Cerebellar nuclear complex (tissue), 1 donor: ENCODE measurements at regions not wholly inside any gene's neighbourhood (a gene's known extent, or its start where the extent isn't known, plus 50 kb on each side); places are given as distances from the start of the nearest gene placed in this dataset.
"Not testable (repeated sequence)": the region's sequence is repeated elsewhere in the genome, so short reads cannot be mapped to it uniquely, and the experiment has no call there.

Experiments used
- DNase-seq, 2 experiments: peaks; one replicate each; lab custom pipeline; 2025; lab: John Stamatoyannopoulos, UW

GRCh38 chr4:60989141-60989540 is 211.0 kb upstream of the ADGRL3 start:
- DNase-seq: no peak

GRCh38 chr4:60992037-60992436 is 208.1 kb upstream of the ADGRL3 start:
- DNase-seq: no peak

DNA sequence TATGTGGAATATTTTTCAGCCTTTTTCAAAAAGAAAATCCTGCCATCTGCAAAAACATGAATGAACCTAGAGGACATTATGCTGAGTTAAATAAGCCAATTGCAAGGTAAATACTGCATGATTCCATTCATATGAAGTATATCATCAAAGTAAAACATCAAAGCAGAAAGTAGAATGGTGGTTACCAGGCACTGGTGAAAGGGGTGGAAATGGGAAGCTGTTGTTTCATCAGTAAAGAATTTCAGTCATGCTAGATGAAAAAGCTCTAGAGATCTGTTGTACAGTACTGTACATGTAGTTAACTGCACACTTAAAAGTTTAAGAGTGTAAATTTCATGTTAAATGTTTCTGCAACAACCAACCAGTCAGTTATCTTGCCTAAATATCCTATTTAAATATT is 196.8 kb upstream of the ADGRL3 start:
- DNase-seq: no peak

DNA sequence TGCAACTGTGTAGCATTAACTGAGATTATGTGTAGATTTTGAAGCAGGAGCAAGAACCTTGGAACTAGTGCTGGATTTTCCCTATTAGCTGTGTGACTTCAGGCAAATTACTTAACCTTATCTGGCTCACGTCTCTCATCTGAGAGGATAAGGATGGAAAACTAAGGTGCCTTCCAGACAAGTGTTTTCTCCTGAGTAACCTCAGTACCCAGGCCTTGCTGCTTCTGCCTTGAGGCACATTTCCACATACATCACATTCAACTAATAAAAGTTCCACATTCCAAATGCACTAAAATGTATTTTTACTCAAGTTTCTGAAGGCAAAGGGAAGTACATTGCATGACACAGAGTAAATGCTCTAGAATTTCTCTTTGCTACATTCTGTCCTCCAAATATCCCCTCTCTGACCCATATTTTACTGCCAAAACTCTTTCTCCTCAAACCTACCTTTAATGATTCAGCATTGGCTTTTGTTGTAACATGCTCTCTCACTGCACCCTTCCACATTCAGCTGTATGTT is 195.4 kb upstream of the ADGRL3 start:
- DNase-seq: no peak

DNA sequence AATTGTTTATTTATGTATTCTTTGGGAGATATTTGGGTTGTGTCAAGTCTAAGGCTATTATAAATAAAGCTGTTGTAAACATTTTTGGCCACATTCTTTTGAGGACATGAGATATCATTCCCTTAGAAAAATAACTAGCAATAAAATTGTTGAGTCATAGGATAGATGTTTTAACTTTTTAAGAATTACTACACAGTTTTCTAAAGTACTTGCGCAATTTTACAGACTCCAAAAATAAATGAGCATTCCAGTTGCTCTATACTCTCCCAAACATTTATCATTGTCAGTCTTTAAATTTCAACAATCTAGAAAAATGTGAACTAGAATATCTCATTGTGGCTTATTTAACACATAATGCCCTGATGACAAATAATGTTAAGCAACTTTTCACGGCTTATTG is 189.1 kb upstream of the ADGRL3 start:
- DNase-seq: no peak

GRCh38 chr4:61011936-61012335 is 188.2 kb upstream of the ADGRL3 start:
- not testable (repeated sequence) for DNase-seq

DNA sequence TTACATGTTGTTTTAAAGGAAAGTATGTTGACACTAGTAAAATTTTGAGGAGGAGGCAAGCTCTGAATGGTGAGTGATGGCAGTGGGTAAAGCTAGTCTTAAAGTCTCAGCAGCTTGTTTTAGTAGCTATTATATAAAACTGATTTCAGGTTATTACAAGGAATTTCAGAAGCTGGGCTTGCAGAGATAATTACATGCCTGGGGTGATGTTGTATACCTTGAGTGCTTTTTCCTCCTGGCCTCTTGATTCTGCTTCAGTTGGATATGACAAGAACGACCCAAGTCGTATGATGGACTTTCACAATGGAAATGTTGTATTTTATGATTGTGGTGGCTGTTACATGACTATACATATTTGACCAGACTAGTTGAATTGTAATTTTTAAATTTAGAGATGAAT is 175.5 kb upstream of the ADGRL3 start:
- DNase-seq: no peak

DNA sequence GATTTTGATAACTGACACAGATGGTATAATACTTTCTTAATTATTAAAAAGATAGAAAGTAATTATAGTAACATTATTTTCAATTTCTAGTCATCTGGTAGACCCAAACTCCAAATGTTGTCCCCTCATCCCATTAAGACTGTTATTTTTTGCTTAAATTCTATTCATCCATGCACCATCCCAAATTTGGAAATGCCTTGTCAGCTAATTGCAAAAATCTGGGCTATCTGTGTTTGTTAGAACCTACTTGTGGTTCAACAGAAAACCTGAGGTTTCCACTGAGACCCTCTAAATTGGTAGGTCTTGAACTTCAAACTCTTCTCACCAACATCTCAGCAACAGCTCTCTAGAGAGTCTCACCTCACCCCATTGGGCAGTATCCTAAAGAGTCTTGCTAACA is 172.2 kb upstream of the ADGRL3 start:
- no peak for DNase-seq

GRCh38 chr4:61036071-61036684 is 163.9 kb upstream of the ADGRL3 start:
- DNase-seq: no peak

DNA sequence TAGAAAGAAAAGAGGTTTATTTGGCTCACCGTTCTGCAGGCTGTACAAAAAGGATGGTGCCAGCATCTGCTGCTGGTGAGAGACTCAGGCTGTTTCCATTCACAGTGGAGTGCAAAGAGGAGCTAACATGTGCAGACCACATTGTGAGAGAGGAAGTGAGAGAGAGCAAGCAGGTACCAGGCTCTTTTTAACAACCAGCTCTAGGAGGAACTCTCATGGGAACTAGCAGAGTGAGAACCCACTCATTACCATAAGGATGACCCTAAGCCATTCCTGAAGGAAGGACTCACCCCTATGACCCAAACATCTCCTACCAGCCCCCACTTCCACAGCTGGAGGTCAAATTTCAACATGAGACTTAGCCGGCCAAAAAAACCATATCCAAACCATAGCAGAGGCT is 158.6 kb upstream of the ADGRL3 start:
- no peak for DNase-seq

- no peak for DNase-seq
Measured at GRCh38 chr4:61044837-61045236, 155.3 kb upstream of the ADGRL3 start.

GRCh38 chr4:61049018-61049417 is 151.1 kb upstream of the ADGRL3 start:
- DNase-seq: no peak

- no peak for DNase-seq
Measured at GRCh38 chr4:61067381-61067780, 132.7 kb upstream of the ADGRL3 start.

- DNase-seq: no peak
Measured at GRCh38 chr4:61068060-61068459, 132.1 kb upstream of the ADGRL3 start.

DNA sequence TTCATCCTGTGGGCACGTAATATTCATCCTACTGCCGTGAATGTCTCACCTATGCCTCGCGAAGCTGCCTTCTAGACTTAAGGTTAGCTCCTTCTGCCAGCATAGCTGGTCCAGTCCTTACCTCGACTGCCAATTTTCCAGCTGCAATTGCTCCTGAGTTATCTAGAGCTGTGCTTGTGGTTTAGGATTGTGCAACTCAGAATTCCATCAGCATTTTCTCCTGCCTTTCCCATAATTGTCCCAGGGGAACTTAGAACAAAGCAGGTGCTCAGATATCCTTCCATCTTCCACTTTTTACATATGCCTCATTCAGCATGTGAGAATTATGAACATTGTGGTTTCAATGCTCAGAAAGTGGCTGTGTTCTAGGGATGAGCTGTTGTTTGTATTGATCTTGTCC is 131.4 kb upstream of the ADGRL3 start:
- DNase-seq: no peak

DNA sequence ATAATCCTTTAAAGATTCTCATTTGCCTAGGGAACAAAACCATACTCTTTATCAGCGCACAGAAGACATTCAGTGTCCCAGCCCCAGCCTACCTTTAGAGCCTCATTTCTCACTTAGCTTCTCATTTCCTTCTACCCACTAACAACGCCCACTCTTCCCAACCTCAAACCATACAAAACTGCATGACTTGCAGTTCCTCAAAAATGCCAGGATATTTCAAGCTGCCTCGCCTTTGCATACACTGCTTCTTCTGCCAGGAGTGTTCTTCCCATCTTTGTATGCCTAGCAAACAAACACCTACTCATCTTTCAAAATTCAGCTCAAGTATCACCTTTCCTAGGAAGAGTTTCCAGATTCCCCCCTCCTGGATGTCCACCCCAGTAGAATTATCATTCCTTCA is 129.9 kb upstream of the ADGRL3 start:
- no peak for DNase-seq

DNA sequence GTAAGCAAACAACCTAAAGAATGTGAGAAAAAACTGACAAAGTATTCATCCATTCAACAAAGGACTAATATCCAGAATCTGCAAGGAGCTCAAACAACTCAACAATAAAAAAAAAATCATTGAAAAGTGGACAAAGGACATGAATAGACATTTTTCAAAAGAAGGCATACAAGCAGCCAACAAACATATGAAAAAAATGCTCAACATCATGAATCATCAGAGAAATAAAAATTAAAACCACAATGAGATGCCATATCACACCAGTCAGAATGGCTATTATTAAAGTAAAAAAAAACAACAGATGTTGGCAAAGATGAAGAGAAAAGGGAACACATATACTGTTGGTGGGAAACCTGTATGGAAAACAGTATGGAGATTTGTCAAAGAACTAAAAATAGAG is 120.7 kb upstream of the ADGRL3 start:
- no peak for DNase-seq

DNA sequence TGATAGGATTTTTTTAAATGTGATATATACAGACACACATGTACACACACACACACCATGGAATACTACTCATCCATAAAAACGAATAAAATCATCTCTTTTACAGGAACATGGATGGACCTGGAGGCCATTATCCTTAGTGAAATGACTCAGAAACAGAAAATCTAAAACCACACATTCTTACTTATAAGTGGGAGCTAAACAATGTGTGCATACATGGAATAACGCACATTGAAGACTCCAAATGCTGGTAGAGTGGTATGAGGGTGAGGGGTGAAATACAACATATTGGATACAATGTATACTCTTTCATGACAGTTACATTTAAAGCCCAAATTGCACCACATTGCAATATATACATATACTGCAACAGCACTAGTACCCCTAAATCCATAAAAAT is 120.2 kb upstream of the ADGRL3 start:
- DNase-seq: no peak

DNA sequence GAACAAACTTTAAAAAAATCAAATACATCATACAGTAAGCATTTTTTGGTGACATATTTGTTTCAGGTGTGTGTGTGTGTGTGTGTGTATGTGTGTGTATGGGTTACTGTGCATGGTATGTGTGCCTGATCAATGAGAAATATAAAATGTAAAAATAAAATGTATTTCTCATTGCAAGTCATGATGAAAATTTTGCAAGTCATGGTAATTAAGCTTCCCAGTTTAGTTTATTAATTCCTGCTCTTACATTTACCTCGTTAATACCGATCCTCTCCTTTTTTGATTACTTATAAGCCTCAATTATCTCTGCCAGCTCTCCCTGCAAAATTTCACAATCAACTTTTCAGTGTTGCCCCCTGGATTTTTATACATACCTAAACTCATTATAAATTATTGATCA is 114.6 kb upstream of the ADGRL3 start:
- DNase-seq: no peak

- DNase-seq: no peak
Measured at GRCh38 chr4:61086357-61086756, 113.8 kb upstream of the ADGRL3 start.

GRCh38 chr4:61086979-61087378 is 113.1 kb upstream of the ADGRL3 start:
- DNase-seq: no peak

GRCh38 chr4:61094854-61095598 is 105.1 kb upstream of the ADGRL3 start:
- DNase-seq: no peak

DNA sequence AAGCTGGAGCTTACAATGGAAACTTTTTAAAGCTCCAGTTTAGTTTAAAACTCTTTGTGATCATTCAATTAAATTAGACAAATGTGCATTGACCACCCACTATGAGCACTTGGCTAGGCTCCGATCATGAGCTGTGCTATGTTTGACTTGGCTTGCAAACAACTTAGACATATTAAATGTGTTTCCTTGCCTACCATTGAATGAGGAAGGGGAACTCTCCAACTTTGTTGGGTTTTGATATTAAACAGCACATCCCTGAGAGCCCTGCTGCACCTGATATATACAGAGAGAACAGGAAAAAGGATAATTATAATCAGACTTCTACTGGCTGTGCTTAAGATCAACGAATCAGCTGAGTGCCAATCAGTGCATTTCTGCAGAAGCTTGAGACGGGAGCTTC is 71.4 kb upstream of the ADGRL3 start:
- no peak for DNase-seq

DNA sequence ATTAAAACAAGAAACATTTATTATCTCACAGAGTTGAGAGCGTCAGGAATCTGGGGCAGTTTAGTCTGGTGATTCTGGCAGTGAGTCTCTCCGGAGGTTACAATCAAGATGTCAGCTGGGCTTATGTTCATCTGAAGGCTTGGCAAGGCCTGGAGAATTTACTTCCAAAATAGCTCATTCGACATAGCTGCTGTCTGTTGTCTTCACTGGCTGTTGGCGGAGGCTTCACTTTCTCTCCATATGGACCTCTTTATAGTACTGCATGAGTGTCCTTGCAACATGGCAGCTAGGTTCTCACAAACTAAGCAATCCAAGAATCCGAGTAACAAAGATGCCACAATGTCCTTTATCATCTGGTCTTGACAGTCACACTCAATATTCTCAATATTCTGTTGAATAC is 70.2 kb upstream of the ADGRL3 start:
- no peak for DNase-seq
